ENCODE measurements at regions not wholly inside any gene's neighbourhood (a gene's known extent, or its start where the extent isn't known, plus 50 kb on each side); places are given as distances from the start of the nearest gene placed in this dataset.
"Not testable (repeated sequence)": the region's sequence is repeated elsewhere in the genome, so short reads cannot be mapped to it uniquely, and the experiment has no call there.

DNA sequence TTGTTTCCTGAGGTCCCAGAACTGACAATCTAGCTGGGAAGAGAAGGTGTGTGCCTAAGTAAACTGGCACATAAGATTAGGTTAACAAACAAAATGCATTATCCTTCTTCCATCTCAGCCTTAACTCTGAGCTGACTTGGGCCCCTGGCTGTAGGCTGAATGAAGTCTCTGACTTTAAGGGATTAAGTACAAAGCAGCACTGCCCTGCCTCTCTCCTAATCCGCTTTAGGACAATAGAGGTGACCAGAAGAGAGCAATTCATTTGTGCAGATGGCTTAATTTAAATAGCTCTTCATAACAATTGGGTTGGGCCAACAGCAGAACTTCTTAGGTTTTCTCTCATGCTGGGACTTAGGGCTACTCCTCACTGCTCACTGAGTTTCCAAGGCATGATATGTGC, 181.6 kb upstream of the SOX14 start:
- H3K4me3 ChIP-seq, result no peak overlapping the region
- TF ChIP-seq POLR2AphosphoS5 (IDR thresholded peaks at IDR 0.05) (no peak), POLR2A (IDR thresholded peaks at IDR 0.05) (no peak)
- TF ChIP-seq, protein P1, sequence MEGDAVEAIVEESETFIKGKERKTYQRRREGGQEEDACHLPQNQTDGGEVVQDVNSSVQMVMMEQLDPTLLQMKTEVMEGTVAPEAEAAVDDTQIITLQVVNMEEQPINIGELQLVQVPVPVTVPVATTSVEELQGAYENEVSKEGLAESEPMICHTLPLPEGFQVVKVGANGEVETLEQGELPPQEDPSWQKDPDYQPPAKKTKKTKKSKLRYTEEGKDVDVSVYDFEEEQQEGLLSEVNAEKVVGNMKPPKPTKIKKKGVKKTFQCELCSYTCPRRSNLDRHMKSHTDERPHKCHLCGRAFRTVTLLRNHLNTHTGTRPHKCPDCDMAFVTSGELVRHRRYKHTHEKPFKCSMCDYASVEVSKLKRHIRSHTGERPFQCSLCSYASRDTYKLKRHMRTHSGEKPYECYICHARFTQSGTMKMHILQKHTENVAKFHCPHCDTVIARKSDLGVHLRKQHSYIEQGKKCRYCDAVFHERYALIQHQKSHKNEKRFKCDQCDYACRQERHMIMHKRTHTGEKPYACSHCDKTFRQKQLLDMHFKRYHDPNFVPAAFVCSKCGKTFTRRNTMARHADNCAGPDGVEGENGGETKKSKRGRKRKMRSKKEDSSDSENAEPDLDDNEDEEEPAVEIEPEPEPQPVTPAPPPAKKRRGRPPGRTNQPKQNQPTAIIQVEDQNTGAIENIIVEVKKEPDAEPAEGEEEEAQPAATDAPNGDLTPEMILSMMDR (IDR thresholded peaks at IDR 0.05), result no peak
- H3K27ac ChIP-seq, result no peak overlapping the region
- intact Hi-C loops (cut with DNase I; ENCODE audit: low total_unique reads), result no loop called here
- no peaks in the 10 kb centered on the region for H3K27me3 ChIP-seq
- H3K36me3 ChIP-seq, result no peaks in the 10 kb centered on the region
- no peak for DNase-seq (ENCODE audit: low spot score in 2 of 2)
- peaks cover 0 to 14% of the 10 kb centered on the region in 2 donors for H3K9me3 ChIP-seq
- H3K4me1 ChIP-seq, result no peaks in the 10 kb centered on the region

DNA sequence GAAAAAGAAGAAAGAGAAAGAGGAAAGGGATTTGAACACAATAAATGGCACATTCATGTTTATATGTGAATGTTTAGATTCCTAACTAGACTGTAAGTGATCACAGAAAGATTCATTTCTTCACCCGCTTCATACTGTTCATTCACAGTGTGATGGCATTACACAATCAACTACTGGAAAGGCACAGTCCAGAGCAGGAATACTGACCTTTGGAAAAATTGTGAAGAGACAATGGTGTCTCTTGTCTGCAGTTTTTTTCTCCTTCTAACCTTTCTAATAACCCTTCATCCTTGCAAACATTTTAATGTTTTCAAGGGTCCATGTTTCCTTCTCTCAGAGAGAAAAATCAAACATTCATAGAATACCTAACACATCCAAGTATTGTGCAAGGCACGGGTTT, 180.9 kb upstream of the SOX14 start:
- H3K27me3 ChIP-seq, result no peaks in the 10 kb centered on the region
- H3K36me3 ChIP-seq, result no peaks in the 10 kb centered on the region
- TF ChIP-seq, protein P1 (IDR thresholded peaks at IDR 0.05), result no peak
- no peak for TF ChIP-seq POLR2AphosphoS5 (IDR thresholded peaks at IDR 0.05)
- no peak overlapping the region for H3K27ac ChIP-seq
- no peak overlapping the region for H3K4me3 ChIP-seq
- peaks cover 0 to 8% of the 10 kb centered on the region in 2 donors for H3K9me3 ChIP-seq
- no peaks in the 10 kb centered on the region for H3K4me1 ChIP-seq
- intact Hi-C loops (cut with DNase I; ENCODE audit: low total_unique reads), result no loop called here
- no peak for DNase-seq (ENCODE audit: low spot score in 2 of 2)

DNA sequence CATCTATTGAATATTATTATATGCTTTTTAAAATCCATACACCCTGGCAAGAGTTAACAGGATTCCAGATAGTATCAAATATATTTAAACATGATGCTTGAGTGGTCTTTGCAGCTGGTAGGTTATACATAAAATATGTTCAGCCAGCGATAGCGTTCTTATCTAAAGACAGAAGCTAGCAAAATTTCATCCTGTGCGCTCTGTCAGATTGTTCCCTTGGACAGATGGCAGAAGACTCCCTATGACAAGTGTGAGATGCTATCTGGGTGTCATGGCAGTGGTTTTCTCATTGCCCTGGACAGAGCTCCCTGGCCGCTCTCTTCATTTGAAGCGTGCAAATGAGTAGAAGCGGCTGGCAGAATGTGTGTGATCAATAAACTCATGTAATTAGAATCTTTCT, 175.2 kb upstream of the SOX14 start:
- Histone ChIP-seq H3K27ac (no peak overlapping the region), H3K4me3 (no peak overlapping the region), H3K9me3 (no peaks in the 10 kb centered on the region), H3K27me3 (no peaks in the 10 kb centered on the region), H3K4me1 (no peaks in the 10 kb centered on the region), H3K36me3 (no peaks in the 10 kb centered on the region)
- intact Hi-C loops (cut with DNase I; ENCODE audit: low total_unique reads), result no loop called here
- TF ChIP-seq, protein P1 (IDR thresholded peaks at IDR 0.05), result no peak
- TF ChIP-seq POLR2AphosphoS5 (IDR thresholded peaks at IDR 0.05), result no peak
- TF ChIP-seq POLR2A (IDR thresholded peaks at IDR 0.05), result no peak
- DNase-seq (ENCODE audit: low spot score in 2 of 2), result no peak

DNA sequence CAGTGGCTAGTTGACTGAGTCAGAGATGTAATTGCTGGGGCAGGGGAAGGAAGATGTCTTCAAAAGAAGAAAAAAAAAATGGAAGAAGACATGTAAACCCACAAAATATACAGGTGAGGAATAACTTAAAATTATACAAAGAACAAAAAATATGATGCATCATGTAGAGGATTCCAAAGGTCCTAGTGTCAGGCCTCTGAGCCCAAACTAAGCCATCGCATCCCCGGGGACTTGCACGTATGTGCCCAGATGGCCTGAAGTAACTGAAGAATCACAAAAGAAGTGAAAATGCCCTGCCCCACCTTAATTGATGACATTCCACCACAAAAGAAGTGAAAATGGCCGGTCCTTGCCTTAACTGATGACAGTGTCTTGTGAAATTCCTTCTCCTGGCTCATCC, 168.7 kb upstream of the SOX14 start:
- H3K27ac ChIP-seq; H3K4me3 ChIP-seq; H3K9me3 ChIP-seq; H3K27me3 ChIP-seq; intact Hi-C loops (cut with DNase I; ENCODE audit: low total_unique reads); DNase-seq (ENCODE audit: low spot score in 2 of 2); H3K4me1 ChIP-seq; H3K36me3 ChIP-seq: not testable (repeated sequence)

DNA sequence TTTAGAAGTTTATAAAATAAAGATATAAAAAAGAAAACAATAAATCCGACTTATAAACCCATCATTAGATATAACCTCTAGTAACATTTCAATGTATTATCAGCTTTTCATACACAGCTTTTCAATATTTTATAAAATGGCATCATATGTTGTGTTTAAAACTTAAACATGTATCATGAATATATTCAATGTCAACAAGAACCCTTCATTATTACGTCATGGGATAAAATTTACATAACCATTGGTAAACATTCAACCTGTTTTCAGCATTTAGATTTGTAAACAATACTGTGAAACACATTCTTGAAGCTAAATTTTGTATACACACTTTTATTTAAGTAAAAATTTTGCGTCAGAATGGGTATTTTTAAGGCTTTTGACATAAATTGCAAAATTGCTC, 153.4 kb upstream of the SOX14 start:
- H3K9me3 ChIP-seq, result no peaks in the 10 kb centered on the region
- no peak for DNase-seq (ENCODE audit: low spot score in 2 of 2)
- intact Hi-C loops (cut with DNase I; ENCODE audit: low total_unique reads), result no loop called here
- H3K27me3 ChIP-seq, result no peaks in the 10 kb centered on the region
- TF ChIP-seq, protein P1 (IDR thresholded peaks at IDR 0.05), result no peak
- no peak for TF ChIP-seq POLR2AphosphoS5 (IDR thresholded peaks at IDR 0.05)
- TF ChIP-seq POLR2A (IDR thresholded peaks at IDR 0.05), result no peak
- H3K36me3 ChIP-seq, result no peaks in the 10 kb centered on the region
- H3K27ac ChIP-seq, result no peak overlapping the region
- no peak overlapping the region for H3K4me3 ChIP-seq
- H3K4me1 ChIP-seq, result no peaks in the 10 kb centered on the region

DNA sequence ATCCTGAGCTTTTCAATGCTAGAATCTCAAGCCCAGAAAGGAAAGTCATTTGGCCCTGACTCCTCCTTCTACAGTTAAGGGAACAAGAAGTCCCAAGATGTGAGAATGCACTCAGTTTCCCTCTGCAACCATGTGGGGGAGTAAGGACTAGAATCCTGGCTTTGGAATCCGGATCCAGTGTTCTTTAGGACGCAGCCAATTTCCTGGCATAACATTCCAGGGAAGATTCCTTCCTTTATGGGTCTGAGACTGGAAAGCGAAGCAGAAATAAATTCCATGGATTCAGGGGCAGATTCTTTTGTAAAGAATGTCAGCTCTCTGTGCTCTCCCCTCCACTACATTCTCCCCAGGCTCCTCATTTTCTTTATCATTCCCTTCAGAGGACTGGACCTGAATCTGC, 151.8 kb upstream of the SOX14 start:
- DNase-seq (ENCODE audit: low spot score in 2 of 2), result no peak
- intact Hi-C loops (cut with DNase I; ENCODE audit: low total_unique reads), result no loop called here
- H3K4me1 ChIP-seq, result no peaks in the 10 kb centered on the region
- no peaks in the 10 kb centered on the region for H3K36me3 ChIP-seq
- TF ChIP-seq, protein P1 (IDR thresholded peaks at IDR 0.05), result no peak
- no peak for TF ChIP-seq POLR2AphosphoS5 (IDR thresholded peaks at IDR 0.05)
- no peak for TF ChIP-seq POLR2A (IDR thresholded peaks at IDR 0.05)
- H3K27ac ChIP-seq, result no peak overlapping the region
- no peak overlapping the region for H3K4me3 ChIP-seq
- H3K27me3 ChIP-seq, result no peaks in the 10 kb centered on the region
- no peaks in the 10 kb centered on the region for H3K9me3 ChIP-seq
